ENCODE measurements at regions not wholly inside any gene's neighbourhood (a gene's known extent, or its start where the extent isn't known, plus 50 kb on each side); places are given as distances from the start of the nearest gene placed in this dataset.

DNA sequence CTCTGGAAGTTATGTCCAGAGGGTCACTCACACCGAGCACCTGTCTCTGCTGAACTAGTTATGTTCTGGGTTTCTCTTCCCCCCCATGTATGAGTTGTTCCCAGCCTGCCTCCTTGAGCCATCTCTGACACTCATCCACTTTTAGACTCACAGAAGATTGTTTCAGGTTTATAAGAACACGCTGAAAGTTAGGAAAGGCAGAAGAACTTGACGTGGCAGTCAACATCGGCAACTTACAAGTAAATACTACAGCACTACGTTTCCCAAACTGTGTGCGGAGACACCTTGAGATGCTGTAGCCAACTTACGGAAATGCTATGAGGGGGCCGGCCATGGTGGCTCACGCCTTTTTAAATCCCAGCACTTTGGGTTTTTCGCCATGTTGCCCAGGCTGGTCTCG lies 318.0 kb downstream of the ZNF621 start:
- no peak for TF ChIP-seq CTCF (conservative IDR thresholded peaks at IDR 0.05 in 1 of 2, IDR thresholded peaks at IDR 0.05 in 1 of 2; ENCODE audit: low read depth in 1 of 2, low read length in 2 of 2)
- TF ChIP-seq EZH2 (IDR thresholded peaks at IDR 0.05; ENCODE audit: low read length, missing control alignments): no peak

Measured in fibroblast of lung (primary cell).